ENCODE measurements at regions not wholly inside any gene's neighbourhood (a gene's known extent, or its start where the extent isn't known, plus 50 kb on each side); places are given as distances from the start of the nearest gene placed in this dataset.
"Not testable (repeated sequence)": the region's sequence is repeated elsewhere in the genome, so short reads cannot be mapped to it uniquely, and the experiment has no call there.

- DNase-seq: no peak
These were observed 1004.4 kb upstream of the ZEB2 start for GRCh38 chr2:145524303-145524702.

GRCh38 chr2:145519254-145519653 lies 999.3 kb upstream of the ZEB2 start:
- not testable (repeated sequence) for DNase-seq

- DNase-seq: no peak
These were observed 992.0 kb upstream of the ZEB2 start for GRCh38 chr2:145511946-145512345.

- DNase-seq: no peak
These were observed 983.6 kb upstream of the ZEB2 start for GRCh38 chr2:145503511-145503910.

GRCh38 chr2:145501920-145502319 lies 982.0 kb upstream of the ZEB2 start:
- no peak for DNase-seq

GRCh38 chr2:145495590-145495989 lies 975.7 kb upstream of the ZEB2 start:
- DNase-seq: no peak

- no peak for DNase-seq
These were observed 974.5 kb upstream of the ZEB2 start for GRCh38 chr2:145494441-145494840.

GRCh38 chr2:145488571-145488970 lies 968.7 kb upstream of the ZEB2 start:
- DNase-seq: no peak

- DNase-seq: no peak
These were observed 964.7 kb upstream of the ZEB2 start for GRCh38 chr2:145484448-145485097.

- no peak for DNase-seq
These were observed 963.9 kb upstream of the ZEB2 start for GRCh38 chr2:145483854-145484253.

GRCh38 chr2:145481334-145481922 lies 961.5 kb upstream of the ZEB2 start:
- DNase-seq: no peak

GRCh38 chr2:145464866-145465265 lies 944.9 kb upstream of the ZEB2 start:
- no peak for DNase-seq

- no peak for DNase-seq
These were observed 940.2 kb upstream of the ZEB2 start for GRCh38 chr2:145460112-145460511.

- no peak for DNase-seq
These were observed 911.4 kb upstream of the ZEB2 start for GRCh38 chr2:145431181-145431951.

- no peak for DNase-seq
These were observed 903.9 kb upstream of the ZEB2 start for GRCh38 chr2:145423809-145424208.

GRCh38 chr2:145422576-145422975 lies 902.7 kb upstream of the ZEB2 start:
- no peak for DNase-seq

- no peak for DNase-seq
These were observed 901.9 kb upstream of the ZEB2 start for GRCh38 chr2:145421841-145422240.

GRCh38 chr2:145416640-145417039 lies 896.7 kb upstream of the ZEB2 start:
- DNase-seq: no peak

- no peak for DNase-seq
These were observed 895.2 kb upstream of the ZEB2 start for GRCh38 chr2:145415151-145415550.

- no peak for DNase-seq
These were observed 893.5 kb upstream of the ZEB2 start for GRCh38 chr2:145413261-145414030.

- no peak for DNase-seq
These were observed 892.2 kb upstream of the ZEB2 start for GRCh38 chr2:145412155-145412554.

- no peak for DNase-seq
These were observed 891.6 kb upstream of the ZEB2 start for GRCh38 chr2:145411493-145411892.

- no peak for DNase-seq
These were observed 890.2 kb upstream of the ZEB2 start for GRCh38 chr2:145410086-145410485.
